ENCODE measurements at regions not wholly inside any gene's neighbourhood (a gene's known extent, or its start where the extent isn't known, plus 50 kb on each side); places are given as distances from the start of the nearest gene placed in this dataset.
"Not testable (repeated sequence)": the region's sequence is repeated elsewhere in the genome, so short reads cannot be mapped to it uniquely, and the experiment has no call there.

- no peak for DNase-seq (ENCODE audit: low read depth in 2 of 3, low spot score in 2 of 3)
Measured at GRCh38 chr7:24129597-24129996, 154.4 kb upstream of the NPY start.

GRCh38 chr7:24130631-24131030 lies 153.4 kb upstream of the NPY start:
- DNase-seq (ENCODE audit: low read depth in 2 of 3, low spot score in 2 of 3) = no peak

GRCh38 chr7:24133691-24134090 lies 150.3 kb upstream of the NPY start:
- DNase-seq (ENCODE audit: low read depth in 2 of 3, low spot score in 2 of 3) = no peak

- no peak for DNase-seq (ENCODE audit: low read depth in 2 of 3, low spot score in 2 of 3)
Measured at GRCh38 chr7:24134535-24134934, 149.5 kb upstream of the NPY start.

- DNase-seq (ENCODE audit: low read depth in 2 of 3, low spot score in 2 of 3) = no peak
Measured at GRCh38 chr7:24135003-24135817, 148.8 kb upstream of the NPY start.

GRCh38 chr7:24137338-24137737 lies 146.7 kb upstream of the NPY start:
- DNase-seq (ENCODE audit: low read depth in 2 of 3, low spot score in 2 of 3) = no peak

- no peak for DNase-seq (ENCODE audit: low read depth in 2 of 3, low spot score in 2 of 3)
Measured at GRCh38 chr7:24138343-24138742, 145.6 kb upstream of the NPY start.

- DNase-seq (ENCODE audit: low read depth in 2 of 3, low spot score in 2 of 3) = no peak
Measured at GRCh38 chr7:24140001-24140400, 144.0 kb upstream of the NPY start.

- no peak for DNase-seq (ENCODE audit: low read depth in 2 of 3, low spot score in 2 of 3)
Measured at GRCh38 chr7:24141874-24142509, 142.0 kb upstream of the NPY start.

GRCh38 chr7:24143547-24143946 lies 140.4 kb upstream of the NPY start:
- no peak for DNase-seq (ENCODE audit: low read depth in 2 of 3, low spot score in 2 of 3)

- no peak for DNase-seq (ENCODE audit: low read depth in 2 of 3, low spot score in 2 of 3)
Measured at GRCh38 chr7:24151944-24152343, 132.0 kb upstream of the NPY start.

GRCh38 chr7:24152356-24152755 lies 131.6 kb upstream of the NPY start:
- DNase-seq (ENCODE audit: low read depth in 2 of 3, low spot score in 2 of 3) = no peak

GRCh38 chr7:24152877-24153472 lies 131.0 kb upstream of the NPY start:
- DNase-seq (ENCODE audit: low read depth in 2 of 3, low spot score in 2 of 3) = no peak

- DNase-seq (ENCODE audit: low read depth in 2 of 3, low spot score in 2 of 3) = no peak
Measured at GRCh38 chr7:24157666-24158065, 126.3 kb upstream of the NPY start.

- DNase-seq (ENCODE audit: low read depth in 2 of 3, low spot score in 2 of 3) = no peak
Measured at GRCh38 chr7:24158975-24159374, 125.0 kb upstream of the NPY start.

- no peak for DNase-seq (ENCODE audit: low read depth in 2 of 3, low spot score in 2 of 3)
Measured at GRCh38 chr7:24164401-24164800, 119.6 kb upstream of the NPY start.

GRCh38 chr7:24169077-24169624 lies 114.8 kb upstream of the NPY start:
- no peak for DNase-seq (ENCODE audit: low read depth in 2 of 3, low spot score in 2 of 3)

GRCh38 chr7:24171951-24172350 lies 112.0 kb upstream of the NPY start:
- not testable (repeated sequence) for DNase-seq (ENCODE audit: low read depth in 2 of 3, low spot score in 2 of 3)

GRCh38 chr7:24172856-24173255 lies 111.1 kb upstream of the NPY start:
- DNase-seq (ENCODE audit: low read depth in 2 of 3, low spot score in 2 of 3) = no peak

GRCh38 chr7:24175603-24176002 lies 108.4 kb upstream of the NPY start:
- no peak for DNase-seq (ENCODE audit: low read depth in 2 of 3, low spot score in 2 of 3)

GRCh38 chr7:24178811-24179570 lies 105.0 kb upstream of the NPY start:
- DNase-seq (ENCODE audit: low read depth in 2 of 3, low spot score in 2 of 3) = no peak
